SK-N-MC (cell line): ENCODE measurements at regions not wholly inside any gene's neighbourhood (a gene's known extent, or its start where the extent isn't known, plus 50 kb on each side); places are given as distances from the start of the nearest gene placed in this dataset.

Experiments
- EZH2 ChIP-seq: fragments of 200-600 bp; sonication (generic); IDR thresholded peaks from one replicate; pipeline ENCODE4 v1.6.1; 2017; ENCODE audit warnings: antibody characterized with exemption
- POLR2AphosphoS5 ChIP-seq: IDR thresholded peaks from 2 replicates; pipeline ENCODE4 v1.6.1; 2012; ENCODE audit warnings: mild to moderate bottlenecking, low read depth, low read length, borderline replicate concordance

- TF ChIP-seq POLR2AphosphoS5: no peak
- TF ChIP-seq EZH2: no peak
These were observed 617.4 kb upstream of the ADAMTS5 start for GRCh38 chr21:27584256-27584655.
